WTC11 (cell line): ENCODE measurements at regions not wholly inside any gene's neighbourhood (a gene's known extent, or its start where the extent isn't known, plus 50 kb on each side); places are given as distances from the start of the nearest gene placed in this dataset.

Experiments used
- ATAC-seq: fragments of 200-7000 bp; cut with Tn5 transposase; 2 replicates; pipeline ENCODE4 v1.10.0; 2021; ENCODE audit warnings: mild to moderate bottlenecking, moderate library complexity
- CTCF ChIA-PET: fragments of 300-600 bp; sonication (Branson Sonifier 250); formaldehyde crosslinking; loops from one replicate; lab custom pipeline; 2021; ENCODE audit warnings: antibody characterized with exemption; lab: Charles Lee
- POLR2A ChIA-PET: fragments of 350-600 bp; sonication (Branson Sonifier 250); formaldehyde crosslinking; loops from one replicate; lab custom pipeline; 2021; ENCODE audit warnings: antibody characterized with exemption; lab: Charles Lee
- DNase-seq: peaks from one replicate; pipeline ENCODE4 v3.0.0; 2021; ENCODE audit warnings: low spot score
- H3K27ac Mint-ChIP-seq: 2 replicates; pipeline ENCODE4 v1.8.0; 2021; ENCODE audit warnings: mixed read lengths
- H3K27me3 Mint-ChIP-seq: 2 replicates; pipeline ENCODE4 v1.8.0; 2021; ENCODE audit warnings: low read depth, mild to moderate bottlenecking, moderate library complexity, mixed read lengths
- H3K36me3 Mint-ChIP-seq: 2 replicates; pipeline ENCODE4 v1.8.0; 2021; ENCODE audit warnings: mixed read lengths
- H3K4me1 Mint-ChIP-seq: 2 replicates; pipeline ENCODE4 v1.8.0; 2022; ENCODE audit warnings: mixed read lengths
- H3K4me3 Mint-ChIP-seq: 2 replicates; pipeline ENCODE4 v1.8.0; 2021; ENCODE audit warnings: mild to moderate bottlenecking, moderate library complexity, mixed read lengths
- H3K9me3 Mint-ChIP-seq: 2 replicates; pipeline ENCODE4 v1.8.0; 2021; ENCODE audit warnings: mixed read lengths
- E2F4 ChIP-seq: sonication (generic); formaldehyde crosslinking; IDR thresholded peaks from 2 replicates; pipeline ENCODE4 v1.8.1; 2022; ENCODE audit warnings: low read depth, mild to moderate bottlenecking, moderate library complexity, missing genetic modification reagents, borderline replicate concordance
- ERG ChIP-seq: fragments of 250-450 bp; sonication (Bioruptor Pico); IDR thresholded peaks from 2 replicates; pipeline ENCODE4 v1.8.0; 2021; ENCODE audit warnings: mild to moderate bottlenecking
- FOXP1 ChIP-seq: sonication (generic); formaldehyde crosslinking; IDR thresholded peaks from 2 replicates; pipeline ENCODE4 v1.8.0; 2022; ENCODE audit warnings: missing genetic modification reagents, mild to moderate bottlenecking, moderate library complexity, borderline replicate concordance
- GABPB1 ChIP-seq: sonication (generic); formaldehyde crosslinking; IDR thresholded peaks from 2 replicates; pipeline ENCODE4 v1.8.1; 2023; ENCODE audit warnings: mild to moderate bottlenecking, missing genetic modification reagents
- HMGA2 ChIP-seq: fragments of 250-450 bp; sonication (Bioruptor Pico); IDR thresholded peaks from 2 replicates; pipeline ENCODE4 v1.4.0; 2021; ENCODE audit warnings: mild to moderate bottlenecking, moderate library complexity
- HMGXB4 ChIP-seq: sonication (generic); formaldehyde crosslinking; IDR thresholded peaks from 2 replicates; pipeline ENCODE4 v1.8.1; 2023; ENCODE audit warnings: mild to moderate bottlenecking, moderate library complexity, missing genetic modification reagents
- MYBL2 ChIP-seq: sonication (generic); formaldehyde crosslinking; IDR thresholded peaks from 2 replicates; pipeline ENCODE4 v1.8.1; 2023; ENCODE audit warnings: mild to moderate bottlenecking, moderate library complexity, missing genetic modification reagents
- RORB ChIP-seq: fragments of 250-450 bp; sonication (Bioruptor Pico); IDR thresholded peaks from 2 replicates; pipeline ENCODE4 v1.9.0; 2021; ENCODE audit warnings: mild to moderate bottlenecking
- SMAD3 ChIP-seq: sonication (generic); formaldehyde crosslinking; IDR thresholded peaks from 2 replicates; pipeline ENCODE4 v1.8.0; 2022; ENCODE audit warnings: missing genetic modification reagents, mild to moderate bottlenecking, borderline replicate concordance
- SP1 ChIP-seq: sonication (generic); formaldehyde crosslinking; conservative IDR thresholded peaks from 2 replicates; pipeline ENCODE4 v1.8.1; 2022; ENCODE audit warnings: missing genetic modification reagents
- TEAD4 ChIP-seq: sonication (generic); formaldehyde crosslinking; IDR thresholded peaks from 2 replicates; pipeline ENCODE4 v1.8.0; 2022; ENCODE audit warnings: mild to moderate bottlenecking, missing genetic modification reagents
- ZNF232 ChIP-seq: sonication (generic); formaldehyde crosslinking; IDR thresholded peaks from 2 replicates; pipeline ENCODE4 v1.8.0; 2022; ENCODE audit warnings: mild to moderate bottlenecking, missing genetic modification reagents
- ZNF396 ChIP-seq: fragments of 250-450 bp; sonication (Bioruptor Pico); IDR thresholded peaks from 2 replicates; pipeline ENCODE4 v1.8.0; 2021; ENCODE audit warnings: mild to moderate bottlenecking, moderate library complexity, borderline replicate concordance
- ZNF416 ChIP-seq: fragments of 250-450 bp; sonication (Bioruptor Pico); IDR thresholded peaks from 2 replicates; pipeline ENCODE4 v1.9.0; 2021; ENCODE audit warnings: mild to moderate bottlenecking, inconsistent platforms
- ZNF512 ChIP-seq: sonication (generic); formaldehyde crosslinking; IDR thresholded peaks from 2 replicates; pipeline ENCODE4 v1.8.1; 2022; ENCODE audit warnings: missing genetic modification reagents, borderline replicate concordance
- ZSCAN18 ChIP-seq: fragments of 250-450 bp; sonication (Bioruptor Pico); IDR thresholded peaks from 2 replicates; pipeline ENCODE4 v2.1.2; 2022; ENCODE audit warnings: mild to moderate bottlenecking, moderate library complexity

- TF ChIP-seq E2F4 (CRISPR knock-in tag), result no peak
- no peak for TF ChIP-seq ZNF396 (CRISPR knock-in tag)
- TF ChIP-seq GABPB1, result no peak
These were observed 273.4 kb upstream of the GRIA3 start (continued) for GRCh38 chrX:122910697-122911096.

GRCh38 chrX:122913134-122913533 is 270.9 kb upstream of the GRIA3 start:
- Mint-ChIP-seq H3K27me3 (no peaks in the 10 kb centered on the region; the same call in 1 of the 2 replicates), H3K4me3 (no peak overlapping the region), H3K27ac (no peak overlapping the region), H3K4me1 (no peaks in the 10 kb centered on the region), H3K36me3 (peaks cover 11% of the 10 kb centered on the region; the same call in 1 of the 2 replicates), H3K9me3 (peaks cover 34% of the 10 kb centered on the region)
- TF ChIP-seq HMGXB4 (CRISPR knock-in tag) (no peak), ZNF416 (CRISPR knock-in tag) (no peak), SP1 (CRISPR knock-in tag) (no peak), MYBL2 (CRISPR knock-in tag) (no peak), ZNF512 (CRISPR knock-in tag) (no peak), HMGA2 (CRISPR knock-in tag) (no peak), ZSCAN18 (CRISPR knock-in tag) (no peak), RORB (CRISPR knock-in tag) (no peak), SMAD3 (CRISPR knock-in tag) (no peak), ZNF232 (no peak), ERG (CRISPR knock-in tag) (no peak)
- no peak for DNase-seq
- no peak for ATAC-seq
- ChIA-PET POLR2A (no interaction called here), CTCF (no interaction called here)

- Mint-ChIP-seq H3K27ac (no peak overlapping the region), H3K4me3 (no peak overlapping the region), H3K27me3 (no peaks in the 10 kb centered on the region)
- no peak for TF ChIP-seq TEAD4 (CRISPR knock-in tag)
- no peak for TF ChIP-seq FOXP1
- TF ChIP-seq, all 79 proteins: peak for 0
- Mint-ChIP-seq H3K36me3 (peaks cover 11% of the 10 kb centered on the region; the same call in 1 of the 2 replicates), H3K4me1 (no peaks in the 10 kb centered on the region), H3K9me3 (peaks cover 32% of the 10 kb centered on the region)
- ATAC-seq (no peak), DNase-seq (no peak)
- ChIA-PET POLR2A (no interaction called here), CTCF (no interaction called here)
These were observed 270.3 kb upstream of the GRIA3 start for GRCh38 chrX:122913764-122914163.
